Neural progenitor cell (in vitro differentiated cells): ENCODE measurements at regions not wholly inside any gene's neighbourhood (a gene's known extent, or its start where the extent isn't known, plus 50 kb on each side); places are given as distances from the start of the nearest gene placed in this dataset.

Experiments used
- EZH2phosphoT487 ChIP-seq: fragments of 200-600 bp; sonication (generic); IDR thresholded peaks from 2 replicates; pipeline ENCODE4 v1.6.1; 2017; ENCODE audit warnings: antibody characterized with exemption
- TF ChIP-seq, protein P1 (sequence below): fragments of 200-600 bp; sonication (generic); IDR thresholded peaks from 2 replicates; pipeline ENCODE4 v1.5.1; 2017; ENCODE audit warnings: antibody characterized with exemption, mild to moderate bottlenecking

GRCh38 chr13:105432438-105432837 lies 1103.0 kb downstream of the EFNB2 start:
- TF ChIP-seq, protein P1, sequence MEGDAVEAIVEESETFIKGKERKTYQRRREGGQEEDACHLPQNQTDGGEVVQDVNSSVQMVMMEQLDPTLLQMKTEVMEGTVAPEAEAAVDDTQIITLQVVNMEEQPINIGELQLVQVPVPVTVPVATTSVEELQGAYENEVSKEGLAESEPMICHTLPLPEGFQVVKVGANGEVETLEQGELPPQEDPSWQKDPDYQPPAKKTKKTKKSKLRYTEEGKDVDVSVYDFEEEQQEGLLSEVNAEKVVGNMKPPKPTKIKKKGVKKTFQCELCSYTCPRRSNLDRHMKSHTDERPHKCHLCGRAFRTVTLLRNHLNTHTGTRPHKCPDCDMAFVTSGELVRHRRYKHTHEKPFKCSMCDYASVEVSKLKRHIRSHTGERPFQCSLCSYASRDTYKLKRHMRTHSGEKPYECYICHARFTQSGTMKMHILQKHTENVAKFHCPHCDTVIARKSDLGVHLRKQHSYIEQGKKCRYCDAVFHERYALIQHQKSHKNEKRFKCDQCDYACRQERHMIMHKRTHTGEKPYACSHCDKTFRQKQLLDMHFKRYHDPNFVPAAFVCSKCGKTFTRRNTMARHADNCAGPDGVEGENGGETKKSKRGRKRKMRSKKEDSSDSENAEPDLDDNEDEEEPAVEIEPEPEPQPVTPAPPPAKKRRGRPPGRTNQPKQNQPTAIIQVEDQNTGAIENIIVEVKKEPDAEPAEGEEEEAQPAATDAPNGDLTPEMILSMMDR: no peak
- no peak for TF ChIP-seq EZH2phosphoT487
